Middle frontal gyrus (tissue), 1 donor: ENCODE measurements at regions not wholly inside any gene's neighbourhood (a gene's known extent, or its start where the extent isn't known, plus 50 kb on each side); places are given as distances from the start of the nearest gene placed in this dataset.

ENCODE experiments used
- DNase-seq: peaks from one replicate; pipeline ENCODE4 v3.0.0-alpha.2; 2015; ENCODE audit warnings: low spot score; ENCODE audit errors: extremely low spot score

GRCh38 chr1:87560601-87561360 lies 232.1 kb downstream of the LMO4 start:
- DNase-seq: no peak

GRCh38 chr1:87563211-87563610 lies 234.5 kb downstream of the LMO4 start:
- DNase-seq: no peak

GRCh38 chr1:87565861-87566260 lies 237.2 kb downstream of the LMO4 start:
- DNase-seq: no peak

- no peak for DNase-seq
Measured at GRCh38 chr1:87568005-87568404, 239.3 kb downstream of the LMO4 start.

GRCh38 chr1:87568911-87569310 lies 240.2 kb downstream of the LMO4 start:
- no peak for DNase-seq

GRCh38 chr1:87572008-87572407 lies 243.3 kb downstream of the LMO4 start:
- no peak for DNase-seq

- DNase-seq: no peak
Measured at GRCh38 chr1:87572891-87573290, 244.2 kb downstream of the LMO4 start.

- no peak for DNase-seq
Measured at GRCh38 chr1:87575528-87575927, 246.8 kb downstream of the LMO4 start.

GRCh38 chr1:87578464-87578863 lies 249.8 kb downstream of the LMO4 start:
- DNase-seq: no peak

- DNase-seq: no peak
Measured at GRCh38 chr1:87583459-87583858, 254.8 kb downstream of the LMO4 start.

- DNase-seq: no peak
Measured at GRCh38 chr1:87584586-87584985, 255.9 kb downstream of the LMO4 start.

GRCh38 chr1:87586501-87586900 lies 257.8 kb downstream of the LMO4 start:
- no peak for DNase-seq

- DNase-seq: no peak
Measured at GRCh38 chr1:87588495-87588894, 259.8 kb downstream of the LMO4 start.

GRCh38 chr1:87591492-87591891 lies 262.8 kb downstream of the LMO4 start:
- no peak for DNase-seq

- DNase-seq: no peak
Measured at GRCh38 chr1:87592156-87592555, 263.5 kb downstream of the LMO4 start.

GRCh38 chr1:87594736-87595383 lies 266.2 kb downstream of the LMO4 start:
- no peak for DNase-seq

- DNase-seq: no peak
Measured at GRCh38 chr1:87595384-87595781, 266.7 kb downstream of the LMO4 start.

- no peak for DNase-seq
Measured at GRCh38 chr1:87598429-87598828, 269.7 kb downstream of the LMO4 start.

GRCh38 chr1:87599569-87599968 lies 270.9 kb downstream of the LMO4 start:
- DNase-seq: no peak

GRCh38 chr1:87600055-87600850 lies 271.6 kb downstream of the LMO4 start:
- DNase-seq: no peak

GRCh38 chr1:87600854-87601253 lies 272.2 kb downstream of the LMO4 start:
- no peak for DNase-seq

GRCh38 chr1:87603626-87604025 lies 274.9 kb downstream of the LMO4 start:
- DNase-seq: no peak
